H1 (cell line): ENCODE measurements at regions not wholly inside any gene's neighbourhood (a gene's known extent, or its start where the extent isn't known, plus 50 kb on each side); places are given as distances from the start of the nearest gene placed in this dataset.

Experiments used
- CBX5 ChIP-seq: fragments of 300-800, 300-1000 bp; sonication (generic); IDR thresholded peaks from 2 replicates; pipeline ENCODE4 v1.7.1; 2016; ENCODE audit warnings: antibody characterized with exemption, low read length, low read depth
- CHD2 ChIP-seq: IDR thresholded peaks from 2 replicates; pipeline ENCODE4 v1.6.1; 2012; ENCODE audit warnings: low read length, improper control_type of control experiment
- PHF8 ChIP-seq: fragments of 200-600 bp; sonication (generic); conservative IDR thresholded peaks from 2 replicates; pipeline ENCODE4 v1.7.1; 2012; ENCODE audit warnings: low read depth, mild to moderate bottlenecking, inconsistent platforms, low read length, moderate library complexity
- POLR2A ChIP-seq, 2 experiments: IDR thresholded peaks; 1 replicate in 1 of 2; 2 replicates in 1 of 2; pipeline ENCODE4 v1.6.1; 2011; ENCODE audit warnings: low read depth in 2 of 2, low read length in 2 of 2, mild to moderate bottlenecking in 2 of 2; ENCODE audit errors: control extremely low read depth in 1 of 2
- RFX5 ChIP-seq: IDR thresholded peaks from 2 replicates; pipeline ENCODE4 v1.6.1; 2011; ENCODE audit warnings: low read depth, low read length, improper control_type of control experiment, borderline replicate concordance
- SP1 ChIP-seq: IDR thresholded peaks from 2 replicates; pipeline ENCODE4 v1.6.1; 2011; ENCODE audit warnings: low read depth, low read length
- TF ChIP-seq, protein P1 (sequence below), 3 experiments: IDR thresholded peaks; 1 replicate in 2 of 3; 2 replicates in 1 of 3; pipeline versions ENCODE4 v1.5.1 to v1.6.1; 2011; ENCODE audit warnings: low read length in 3 of 3, mild to moderate bottlenecking in 3 of 3, inconsistent platforms in 2 of 3, low read depth in 1 of 3, moderate library complexity in 1 of 3; ENCODE audit not compliant: insufficient read depth in 1 of 3; ENCODE audit errors: control extremely low read depth in 1 of 3

DNA sequence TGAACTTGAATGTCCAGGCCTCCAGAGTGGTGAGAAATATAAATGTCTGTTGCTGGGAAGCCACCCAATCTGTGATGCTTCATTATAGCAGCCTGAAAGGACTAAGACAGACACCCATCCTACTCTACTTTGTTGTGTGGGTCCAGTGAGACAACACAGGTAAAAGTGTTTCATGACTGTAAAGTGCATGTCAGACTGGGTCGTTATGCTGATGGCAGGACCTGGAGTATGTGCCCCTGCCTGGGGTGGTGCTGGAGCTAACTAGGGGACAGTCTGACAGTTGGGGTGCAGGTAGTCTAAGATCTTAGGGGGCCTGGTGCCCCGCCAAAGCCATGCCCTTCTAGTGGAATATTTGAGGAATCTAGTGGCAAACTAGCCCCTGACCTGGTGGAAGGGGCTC lies 165.6 kb downstream of the TRIM29 start:
- TF ChIP-seq, protein P1, sequence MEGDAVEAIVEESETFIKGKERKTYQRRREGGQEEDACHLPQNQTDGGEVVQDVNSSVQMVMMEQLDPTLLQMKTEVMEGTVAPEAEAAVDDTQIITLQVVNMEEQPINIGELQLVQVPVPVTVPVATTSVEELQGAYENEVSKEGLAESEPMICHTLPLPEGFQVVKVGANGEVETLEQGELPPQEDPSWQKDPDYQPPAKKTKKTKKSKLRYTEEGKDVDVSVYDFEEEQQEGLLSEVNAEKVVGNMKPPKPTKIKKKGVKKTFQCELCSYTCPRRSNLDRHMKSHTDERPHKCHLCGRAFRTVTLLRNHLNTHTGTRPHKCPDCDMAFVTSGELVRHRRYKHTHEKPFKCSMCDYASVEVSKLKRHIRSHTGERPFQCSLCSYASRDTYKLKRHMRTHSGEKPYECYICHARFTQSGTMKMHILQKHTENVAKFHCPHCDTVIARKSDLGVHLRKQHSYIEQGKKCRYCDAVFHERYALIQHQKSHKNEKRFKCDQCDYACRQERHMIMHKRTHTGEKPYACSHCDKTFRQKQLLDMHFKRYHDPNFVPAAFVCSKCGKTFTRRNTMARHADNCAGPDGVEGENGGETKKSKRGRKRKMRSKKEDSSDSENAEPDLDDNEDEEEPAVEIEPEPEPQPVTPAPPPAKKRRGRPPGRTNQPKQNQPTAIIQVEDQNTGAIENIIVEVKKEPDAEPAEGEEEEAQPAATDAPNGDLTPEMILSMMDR (IDR thresholded peaks at IDR 0.05; ENCODE audit: control extremely low read depth in 1 of 3, insufficient read depth in 1 of 3, low read depth in 1 of 3, low read length in 3 of 3): no peak
- TF ChIP-seq PHF8: no peak
- no peak for TF ChIP-seq CHD2
- TF ChIP-seq RFX5: no peak
- no peak for TF ChIP-seq CBX5
- TF ChIP-seq POLR2A (IDR thresholded peaks at IDR 0.05; ENCODE audit: control extremely low read depth in 1 of 2, low read depth in 2 of 2, low read length in 2 of 2): no peak
- no peak for TF ChIP-seq SP1
